Activated T-cell treated with anti-CD3 and anti-CD28 coated beads for 24 hours (primary cell): ENCODE measurements at regions not wholly inside any gene's neighbourhood (a gene's known extent, or its start where the extent isn't known, plus 50 kb on each side); places are given as distances from the start of the nearest gene placed in this dataset.
"Not testable (repeated sequence)": the region's sequence is repeated elsewhere in the genome, so short reads cannot be mapped to it uniquely, and the experiment has no call there.

Source experiments
- DNase-seq: peaks from one replicate; pipeline ENCODE4 v3.0.0-alpha.2; 2020; ENCODE audit warnings: low read depth

DNA sequence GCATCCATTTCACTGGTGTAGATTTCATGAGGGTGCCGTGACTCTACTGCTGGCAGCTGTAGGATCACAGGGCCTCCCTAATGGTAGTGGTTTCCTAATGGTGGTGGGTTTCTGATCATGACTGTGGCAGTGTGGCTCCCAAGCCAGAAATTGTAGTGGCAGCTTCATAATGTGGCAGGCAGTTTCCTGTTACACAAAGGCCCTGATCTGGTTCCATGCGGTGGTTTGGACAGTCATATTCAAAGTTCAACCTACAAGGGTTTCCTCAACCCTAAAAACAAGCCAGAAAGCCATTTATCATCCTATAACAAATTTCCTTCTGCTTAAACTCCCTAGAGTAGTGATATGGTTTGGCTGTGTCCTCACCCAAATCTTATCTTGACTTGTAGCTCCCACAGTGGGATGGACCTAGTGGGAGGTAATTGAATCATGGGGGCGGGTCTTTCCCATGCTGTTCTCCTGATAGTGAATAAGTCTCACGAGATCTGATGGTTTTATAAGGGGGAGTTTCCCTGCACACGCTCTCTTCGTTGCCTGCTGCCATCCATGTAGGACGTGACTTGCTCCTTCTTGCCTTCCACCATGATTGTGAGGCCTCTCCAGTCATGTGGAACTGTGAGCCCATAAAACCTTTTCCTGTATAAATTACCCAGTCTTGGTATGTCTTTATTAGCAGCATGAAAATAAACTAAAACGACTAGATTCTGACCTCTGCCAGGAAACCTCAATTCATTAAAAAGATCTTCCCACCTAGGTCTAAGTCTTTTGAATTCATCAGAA, 257.1 kb downstream of the EFCAB11 start:
- no peak for DNase-seq

DNA sequence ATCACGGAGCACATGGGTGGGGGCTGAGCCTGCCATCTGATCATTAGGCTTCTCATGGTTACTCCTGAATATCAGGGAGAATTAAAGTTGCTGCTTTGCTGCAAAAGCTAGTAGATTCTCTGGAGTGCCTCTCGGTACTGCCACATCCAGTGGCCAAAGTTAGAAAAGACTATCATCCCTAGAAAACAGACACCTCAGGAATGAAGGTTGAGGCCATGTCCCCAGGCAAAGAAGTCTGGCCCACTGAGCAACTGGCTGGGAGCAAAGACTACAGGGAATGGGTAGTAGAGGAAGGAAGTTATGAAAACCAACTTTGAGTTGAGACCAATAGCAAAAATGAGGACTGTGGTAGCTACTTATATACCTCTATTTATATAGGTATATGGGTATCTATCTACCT, 258.7 kb downstream of the EFCAB11 start:
- DNase-seq = no peak

DNA sequence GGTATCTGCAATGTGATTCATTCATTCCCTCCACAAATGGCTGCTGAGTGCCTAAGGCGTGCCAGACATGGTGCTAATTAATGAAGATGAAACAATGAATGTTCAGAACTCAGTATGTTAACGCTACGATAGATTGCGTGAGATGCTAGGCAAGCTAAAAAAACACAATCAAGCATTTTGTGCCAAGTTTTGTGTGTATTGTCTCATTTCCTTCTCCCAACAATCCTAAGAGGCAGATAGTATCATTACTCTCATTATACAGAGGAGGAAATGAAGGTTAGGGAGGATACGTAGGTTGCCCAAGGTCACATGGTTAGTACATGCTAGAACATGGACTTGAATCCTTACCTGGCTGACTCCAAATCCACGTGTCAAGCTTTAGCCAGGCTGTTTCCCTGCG, 264.4 kb downstream of the EFCAB11 start:
- DNase-seq = no peak

DNA sequence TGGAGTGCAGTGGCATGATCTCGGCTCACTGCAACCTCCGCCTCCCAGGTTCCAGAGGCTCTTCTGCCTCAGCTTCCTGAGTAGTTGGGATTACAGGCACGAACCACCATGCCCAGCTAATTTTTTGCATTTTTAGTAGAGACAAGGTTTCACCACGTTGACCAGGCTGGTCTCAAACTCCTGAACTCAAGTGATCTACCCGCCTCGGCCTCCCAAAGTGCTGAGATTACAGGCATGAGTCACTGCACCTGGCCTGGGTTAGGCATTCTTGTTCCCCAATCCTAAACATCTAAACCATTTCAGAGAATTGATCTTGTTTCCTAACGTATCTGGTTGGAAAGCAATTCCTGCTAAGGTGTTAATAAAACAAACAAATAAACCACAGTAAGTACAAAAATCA, 264.8 kb downstream of the EFCAB11 start:
- DNase-seq = not testable (repeated sequence)

DNA sequence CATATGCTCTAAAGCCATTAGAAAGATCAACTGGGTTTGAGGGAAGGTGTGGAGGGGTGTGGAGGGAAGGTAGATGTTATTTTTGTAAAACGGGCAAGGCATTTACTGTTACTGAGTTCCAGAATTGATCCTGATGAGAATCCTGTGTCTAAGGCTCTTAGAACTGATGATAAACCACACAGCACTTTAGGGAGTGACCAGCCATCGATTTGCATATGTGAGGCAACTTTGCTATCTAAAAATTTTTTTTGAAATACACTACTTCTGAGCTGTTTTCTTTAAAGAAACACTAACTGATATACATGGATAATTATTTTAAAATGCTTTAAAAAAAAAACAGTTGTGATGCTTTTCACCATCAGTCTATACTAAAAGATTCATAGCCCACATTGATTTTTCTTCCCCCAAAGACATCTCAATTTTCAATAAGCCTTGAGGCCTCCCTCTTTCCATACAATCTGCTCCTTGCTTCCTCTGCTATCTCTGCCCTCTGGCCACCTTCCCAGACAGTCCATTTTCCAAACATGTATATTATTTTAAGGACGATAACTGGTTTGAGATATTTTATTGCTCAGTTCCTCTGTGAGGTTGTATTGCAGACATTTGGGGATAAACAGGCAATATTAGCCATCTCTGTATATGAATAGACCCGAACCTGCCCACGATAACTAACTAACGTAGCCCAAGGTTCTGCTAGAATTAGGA, 265.9 kb downstream of the EFCAB11 start:
- DNase-seq = no peak

DNA sequence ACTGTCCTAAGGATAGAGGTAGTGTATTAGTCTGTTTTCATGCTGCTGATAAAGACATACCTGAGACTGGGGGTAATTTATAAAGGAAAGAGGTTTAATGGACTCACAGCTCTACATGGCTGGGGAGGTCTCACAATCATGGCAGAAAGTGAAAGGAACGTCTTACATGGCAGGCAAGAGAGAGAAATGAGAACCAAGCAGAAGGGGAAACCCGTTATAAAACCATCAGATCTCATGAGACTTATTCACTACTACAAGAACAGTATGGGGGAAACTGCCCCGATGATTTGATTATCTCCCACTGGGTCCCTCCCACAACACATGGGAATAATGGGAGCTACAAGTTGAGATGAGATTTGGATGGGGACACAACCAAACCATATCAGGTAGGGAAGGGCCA, 267.4 kb downstream of the EFCAB11 start:
- DNase-seq = not testable (repeated sequence)

DNA sequence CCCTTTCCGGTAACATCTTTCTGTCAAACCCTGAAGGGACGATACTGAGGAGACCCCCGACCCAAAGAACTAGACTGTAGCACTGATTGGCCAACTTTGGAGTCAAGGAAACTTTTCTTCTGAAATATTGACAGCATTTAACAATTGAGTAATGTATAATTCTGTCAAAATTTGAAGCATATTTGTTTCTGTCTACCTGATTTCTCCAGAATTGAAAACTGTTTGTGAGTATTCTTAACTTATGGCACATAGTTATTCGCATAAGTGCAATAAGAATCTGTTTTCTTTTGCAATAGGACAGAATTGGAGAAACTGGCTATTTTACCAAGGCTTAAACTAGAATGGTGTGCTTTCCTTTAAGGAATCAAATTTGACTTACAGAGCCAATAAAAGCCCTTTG, 267.1 kb upstream of the FOXN3 start:
- no peak for DNase-seq

DNA sequence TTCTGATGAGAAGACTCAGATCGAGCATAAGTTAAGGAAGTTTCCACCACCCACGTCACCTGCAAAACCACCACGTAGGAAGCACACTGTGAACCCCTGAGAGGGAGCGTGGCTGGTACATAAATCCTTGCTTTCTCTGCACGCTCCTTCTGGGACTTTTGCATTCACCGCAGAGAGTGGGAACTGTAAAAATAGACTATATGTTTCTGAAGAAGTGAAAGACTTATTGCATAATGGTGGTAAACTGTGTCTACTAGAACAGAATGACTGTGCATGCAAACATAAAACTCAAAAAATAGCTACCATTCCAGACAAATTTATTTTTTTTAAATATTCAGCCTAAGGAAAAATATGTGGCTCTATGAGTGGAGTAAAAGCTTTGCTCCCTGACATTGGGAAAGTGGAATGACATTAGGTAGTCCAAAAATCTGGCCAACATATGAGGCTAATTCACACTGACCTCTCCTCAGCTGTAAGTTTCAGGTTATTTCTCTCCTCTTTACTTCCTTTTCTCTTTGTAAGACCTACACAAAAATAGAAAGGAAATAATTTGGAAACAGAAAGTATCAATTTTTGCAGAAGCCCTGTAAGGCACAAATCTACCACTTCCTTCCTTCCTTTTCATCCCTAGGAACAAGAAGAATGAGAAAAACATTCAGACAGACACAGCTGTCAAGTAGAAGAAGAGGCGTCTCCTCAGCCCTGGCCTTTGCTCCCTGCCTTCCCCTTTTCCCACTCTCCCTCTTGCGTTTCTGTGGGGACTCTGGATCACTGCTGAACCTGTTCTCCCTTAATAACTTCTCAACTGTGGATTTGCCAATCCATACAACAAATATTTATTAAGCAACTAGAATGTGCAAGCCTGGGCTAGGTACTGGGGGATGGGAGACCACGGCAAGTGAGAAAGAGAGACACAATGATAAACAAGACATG, 264.3 kb upstream of the FOXN3 start:
- DNase-seq = peak; percentile 59

DNA sequence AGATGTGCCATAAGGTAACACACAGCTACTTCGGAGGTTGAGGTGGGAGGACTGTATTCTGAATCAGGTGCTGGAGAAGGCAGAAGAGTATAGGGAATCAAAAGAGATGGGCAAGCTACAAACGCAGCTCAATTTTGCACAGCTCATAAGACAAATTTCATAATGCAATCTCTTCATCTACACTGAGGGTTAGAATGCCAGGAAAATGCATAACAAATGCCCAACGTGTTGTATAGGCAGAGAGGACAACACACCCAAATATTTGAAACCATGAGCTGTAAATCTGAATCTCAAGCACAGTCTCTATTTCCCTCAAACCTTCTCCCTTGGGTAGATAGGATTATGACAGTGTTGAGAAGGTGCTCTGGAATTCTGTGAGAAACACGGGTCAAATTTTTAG, 263.1 kb upstream of the FOXN3 start:
- no peak for DNase-seq

DNA sequence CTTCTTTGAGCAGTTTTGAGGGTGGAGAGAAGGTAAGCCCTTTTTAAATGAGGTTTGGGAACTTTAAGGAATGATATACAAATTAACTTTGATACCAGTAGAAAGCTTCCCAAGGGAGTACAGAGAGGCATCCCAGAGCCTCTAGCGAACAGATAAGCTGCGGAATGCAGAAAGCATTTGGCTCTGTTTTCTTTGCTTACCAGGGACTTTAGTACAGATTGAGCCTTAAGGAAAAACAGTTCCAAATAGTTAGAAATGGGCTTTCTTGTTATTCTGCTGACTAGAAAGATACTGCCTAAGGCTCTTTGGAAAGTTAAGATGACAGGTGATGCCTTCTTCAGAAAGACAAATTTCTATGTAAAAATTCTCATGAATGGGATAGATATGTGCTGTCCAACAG, 261.7 kb upstream of the FOXN3 start:
- no peak for DNase-seq

DNA sequence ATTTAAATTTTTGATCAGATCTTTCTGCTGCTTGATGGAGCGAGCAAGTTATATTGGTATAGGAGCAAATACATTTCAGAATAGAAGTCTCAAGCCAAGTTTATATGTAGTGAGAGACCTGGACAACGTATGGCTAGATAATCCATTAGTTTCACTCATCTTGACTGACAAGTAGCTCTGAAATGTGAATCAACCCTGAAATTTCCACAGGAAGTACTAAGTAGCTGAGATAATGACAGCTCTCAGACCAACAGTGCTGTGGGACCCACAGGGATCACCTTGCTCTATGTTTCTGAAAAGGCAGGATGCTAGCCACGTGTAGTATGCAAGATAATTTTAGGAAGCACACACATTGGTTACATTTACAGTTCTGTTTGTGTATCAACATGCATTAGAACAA, 258.6 kb upstream of the FOXN3 start:
- DNase-seq = no peak

DNA sequence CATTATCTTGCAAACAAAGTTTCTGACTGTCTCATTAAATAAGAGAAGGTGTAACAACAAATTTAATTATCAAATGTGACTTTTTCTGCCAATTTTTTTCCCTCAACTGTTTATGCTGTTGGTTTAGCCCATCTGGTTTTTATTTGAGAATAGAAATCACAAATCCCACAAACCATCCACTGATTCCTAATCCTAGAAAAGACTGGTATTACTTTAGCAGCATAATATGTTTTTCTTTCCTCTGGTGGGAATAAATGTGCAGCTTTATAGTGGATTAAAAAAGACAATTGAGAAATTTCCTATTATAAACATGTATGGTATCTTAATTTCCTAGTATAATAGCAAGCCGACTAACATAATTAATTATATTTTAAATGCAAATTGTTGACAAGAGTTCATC, 257.9 kb upstream of the FOXN3 start:
- no peak for DNase-seq

DNA sequence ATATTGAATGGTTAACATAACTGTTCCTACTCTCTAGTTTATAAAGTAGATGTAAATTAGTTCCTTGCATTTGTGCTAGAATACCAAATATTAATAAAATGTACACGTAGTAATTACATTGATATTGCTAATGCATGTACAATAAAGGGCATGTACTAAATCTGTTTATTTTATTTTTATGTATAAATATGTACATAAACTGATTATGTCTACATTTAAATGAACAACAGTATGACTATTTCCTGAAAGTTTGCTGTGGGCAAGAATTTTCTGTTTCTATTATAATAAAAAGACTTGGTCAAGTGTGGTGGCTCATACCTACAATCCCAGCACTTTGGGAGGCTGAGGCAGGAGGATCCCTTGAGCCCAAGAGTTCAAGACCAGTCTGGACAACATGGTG, 257.2 kb upstream of the FOXN3 start:
- no peak for DNase-seq

DNA sequence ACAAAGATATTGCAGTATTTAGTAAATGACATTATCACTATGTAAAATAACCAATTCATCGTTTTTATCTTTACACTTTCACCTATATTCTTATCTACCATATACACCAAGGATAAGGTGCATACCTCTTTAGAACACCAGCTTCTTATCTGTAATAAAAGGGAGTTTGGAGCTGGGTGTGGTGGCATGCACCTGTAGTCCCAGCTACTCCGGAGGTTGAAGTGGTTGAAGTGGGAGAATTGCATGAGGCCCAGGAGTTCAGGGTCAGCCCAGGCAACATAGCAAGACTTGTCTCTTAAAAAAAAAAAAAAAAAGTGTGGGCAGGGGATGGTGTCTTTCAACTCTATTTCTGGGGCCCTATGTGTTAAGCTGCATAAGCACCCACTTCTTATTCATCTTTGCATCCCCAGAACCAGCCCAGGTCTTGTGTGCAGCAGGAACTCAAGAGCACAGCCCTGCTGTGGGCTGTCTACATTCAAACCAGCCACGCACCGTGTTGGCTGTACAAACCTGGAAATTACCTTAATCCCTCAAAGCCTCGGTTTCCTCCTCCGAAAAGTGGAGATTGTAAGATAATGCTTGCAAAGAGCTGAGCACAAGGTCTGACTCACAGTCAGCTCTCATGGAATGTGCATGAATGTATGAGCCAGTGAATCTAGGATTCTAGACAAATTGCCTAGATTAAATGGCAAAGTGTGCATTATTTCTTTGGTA, 256.6 kb upstream of the FOXN3 start:
- no peak for DNase-seq

DNA sequence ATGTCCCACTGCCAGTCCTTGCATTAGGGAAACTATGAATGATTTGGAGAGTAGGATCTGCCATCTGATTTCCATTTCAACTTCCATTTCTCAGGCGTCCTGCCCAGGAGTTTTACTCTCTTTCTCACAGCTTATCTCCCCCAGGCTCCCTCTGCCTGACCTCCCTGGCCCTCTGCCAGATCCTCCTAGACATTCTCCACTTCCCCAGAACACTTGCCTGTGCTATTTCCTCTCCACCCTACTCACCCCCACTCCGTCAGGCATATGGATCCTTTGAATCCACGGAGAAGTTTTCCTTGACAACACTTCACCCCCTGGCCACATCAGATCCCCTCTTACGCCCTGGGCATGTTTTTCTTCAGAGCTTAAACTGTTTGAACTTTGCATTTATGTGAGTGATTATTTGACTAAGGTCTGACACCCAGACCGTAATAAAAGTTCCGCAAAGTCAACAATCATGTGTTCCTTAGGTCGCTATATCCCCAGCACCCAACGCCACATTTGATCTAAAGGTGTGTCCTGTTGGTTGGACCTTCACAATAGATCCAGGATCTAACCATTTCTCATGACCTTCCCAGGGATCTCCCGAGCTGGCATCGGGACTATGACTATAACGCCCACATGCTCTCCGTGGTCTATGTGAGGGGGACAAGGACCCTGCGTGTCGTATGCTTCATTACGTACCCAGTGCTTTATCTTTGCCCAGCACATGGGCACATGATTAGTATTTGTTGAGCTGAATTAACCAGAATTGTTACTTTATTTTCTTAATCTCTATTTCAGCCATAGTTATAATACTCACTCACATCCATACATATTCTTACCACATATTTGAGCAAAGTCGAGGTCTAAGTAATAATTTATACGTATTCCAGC, 255.8 kb upstream of the FOXN3 start:
- DNase-seq = no peak

DNA sequence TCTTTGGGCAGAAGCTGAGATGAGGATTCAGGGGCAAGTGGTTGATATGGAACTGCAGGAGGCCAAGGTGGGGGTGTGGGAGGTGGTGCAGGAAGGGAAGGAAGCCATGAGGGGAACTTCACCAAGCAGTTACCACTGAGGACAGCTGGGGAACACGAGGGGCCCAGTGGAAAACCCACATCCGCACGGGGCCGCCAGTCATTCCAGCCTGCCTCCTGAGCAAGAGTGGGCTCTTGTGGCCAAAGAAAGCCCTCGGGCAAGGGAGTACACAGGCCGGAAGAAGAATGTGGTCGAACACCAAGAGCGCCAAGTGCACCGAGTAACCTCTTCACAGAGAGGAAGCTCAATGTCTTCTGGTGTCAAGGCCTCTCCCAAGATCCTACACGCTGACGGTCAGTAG, 252.2 kb upstream of the FOXN3 start:
- DNase-seq = no peak

DNA sequence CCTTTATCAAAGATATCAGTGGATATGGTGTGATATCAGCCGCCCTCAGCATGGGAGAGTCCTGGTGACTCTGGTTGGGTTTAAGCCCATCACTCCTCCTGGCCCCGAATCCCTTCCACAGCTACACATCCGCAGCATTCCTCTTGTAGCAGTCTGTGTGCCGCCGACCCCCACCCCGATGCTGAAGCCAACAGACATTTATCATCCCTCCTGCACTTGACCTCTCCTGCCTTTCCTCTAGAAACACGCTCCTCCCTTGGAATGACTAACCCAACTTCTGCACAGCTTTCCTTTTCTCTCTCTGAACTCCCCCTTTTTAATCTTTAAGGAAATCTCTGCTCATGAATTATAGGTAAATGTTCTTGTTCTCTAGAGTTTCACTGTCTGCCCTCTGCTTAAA, 250.9 kb upstream of the FOXN3 start:
- no peak for DNase-seq

DNA sequence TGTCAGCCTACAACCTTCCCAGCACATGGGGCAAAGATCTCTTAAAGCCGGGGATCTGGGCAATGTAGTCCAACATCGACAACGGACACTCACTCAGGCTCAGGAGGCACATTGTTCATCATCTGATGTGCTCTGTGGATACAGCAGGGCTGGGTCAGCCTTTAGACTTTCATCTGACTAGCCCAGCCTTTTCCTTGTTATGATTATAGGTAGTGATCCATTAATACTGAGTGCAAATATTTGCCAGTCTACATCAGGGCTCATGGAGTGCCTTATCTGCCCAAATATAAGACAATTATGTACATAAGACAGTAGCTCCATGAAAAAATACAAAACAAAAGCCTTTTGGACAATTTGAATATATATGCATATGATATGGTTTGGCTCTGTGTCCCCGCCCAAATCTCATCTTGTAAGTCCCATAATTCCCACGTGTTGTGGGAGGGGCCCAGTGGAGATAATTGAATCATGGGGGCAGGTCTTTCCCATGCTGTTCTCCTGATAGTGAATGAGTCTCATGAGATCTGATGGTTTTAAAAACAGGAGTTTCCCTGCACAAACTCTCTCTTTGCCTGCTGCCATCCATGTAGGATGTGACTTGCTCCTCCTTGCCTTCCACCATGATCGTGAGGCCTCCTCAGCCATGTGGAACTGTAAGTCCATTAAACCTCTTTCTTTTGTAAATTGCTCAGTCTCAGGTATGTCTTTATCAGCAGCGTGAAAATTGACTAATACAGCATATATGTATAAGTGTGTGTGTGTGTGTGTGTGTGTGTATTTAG, 248.5 kb upstream of the FOXN3 start:
- not testable (repeated sequence) for DNase-seq

DNA sequence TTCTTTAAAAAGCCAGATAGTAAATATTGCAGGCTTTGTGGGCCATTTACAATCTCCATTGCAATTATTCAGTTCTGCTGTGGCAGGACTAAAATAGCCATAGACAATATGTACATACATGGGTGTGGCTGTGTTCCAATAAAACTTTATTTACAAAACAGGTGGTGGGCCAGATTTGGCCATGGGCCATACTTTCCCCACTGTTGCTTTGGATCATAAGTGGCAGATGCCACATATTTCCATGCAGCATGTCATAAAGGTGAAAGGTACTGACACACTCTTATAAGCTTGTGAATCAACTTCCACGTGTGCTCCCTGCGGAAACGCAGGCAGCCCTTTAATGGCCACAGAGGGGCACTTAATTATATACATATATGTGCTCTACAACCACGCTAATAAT, 244.4 kb upstream of the FOXN3 start:
- no peak for DNase-seq

DNA sequence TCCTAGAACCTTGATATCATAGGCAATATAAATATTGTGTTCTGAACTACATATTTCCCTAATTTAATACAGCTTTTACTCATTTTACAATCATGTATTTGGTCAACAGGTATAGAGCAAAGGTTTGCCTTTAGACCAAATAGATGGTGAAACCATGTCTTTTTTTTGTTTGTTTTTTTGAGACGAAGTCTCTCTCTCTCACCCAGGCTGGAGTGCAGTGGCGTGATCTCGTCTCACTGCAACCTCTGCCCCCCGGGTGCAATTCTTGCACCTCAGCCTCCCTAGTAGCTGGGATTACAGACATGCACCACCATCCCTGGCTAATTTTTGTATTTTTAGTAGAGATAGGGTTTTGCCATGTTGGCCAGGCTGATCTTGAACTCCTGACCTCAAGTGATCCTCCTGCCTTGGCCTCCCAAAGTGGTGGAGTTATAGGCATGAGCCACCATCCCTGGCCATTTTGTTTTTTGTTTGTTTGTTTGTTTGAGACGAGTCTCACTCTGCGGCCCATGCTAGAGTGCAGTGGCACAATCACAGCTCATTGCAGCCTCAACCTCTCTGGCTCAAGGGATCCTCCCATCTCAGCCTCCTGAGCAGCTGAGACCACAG, 243.7 kb upstream of the FOXN3 start:
- DNase-seq = not testable (repeated sequence)
